H9 (cell line): ENCODE measurements at regions not wholly inside any gene's neighbourhood (a gene's known extent, or its start where the extent isn't known, plus 50 kb on each side); places are given as distances from the start of the nearest gene placed in this dataset.

Experiments
- DNase-seq: peaks from one replicate; pipeline ENCODE4 v3.0.0-alpha.2; 2017
- H2AFZ ChIP-seq: one replicate; pipeline ENCODE4 v1.6.1; 2013; ENCODE audit warnings: mild to moderate bottlenecking, low read length, control low read depth, moderate library complexity
- H2AK5ac ChIP-seq: 2 replicates; pipeline ENCODE4 v1.6.1; 2013; ENCODE audit warnings: low read length, control low read depth, mixed read lengths; ENCODE audit not compliant: insufficient read length
- H2BK120ac ChIP-seq: one replicate; pipeline ENCODE4 v1.6.1; 2013; ENCODE audit warnings: low read depth, mild to moderate bottlenecking, low read length, control low read depth, inconsistent platforms; ENCODE audit not compliant: poor library complexity, severe bottlenecking
- H2BK12ac ChIP-seq: 2 replicates; pipeline ENCODE4 v1.6.1; 2013; ENCODE audit warnings: low read length, control low read depth, mixed read lengths, low read depth; ENCODE audit not compliant: insufficient read length
- H2BK15ac ChIP-seq: 2 replicates; pipeline ENCODE4 v1.6.1; 2013; ENCODE audit warnings: low read depth, low read length, control low read depth
- H2BK20ac ChIP-seq: one replicate; pipeline ENCODE4 v1.6.1; 2013; ENCODE audit warnings: low read depth, mild to moderate bottlenecking, low read length, control low read depth, inconsistent platforms; ENCODE audit not compliant: poor library complexity, severe bottlenecking
- H2BK5ac ChIP-seq: 2 replicates; pipeline ENCODE4 v1.6.1; 2013; ENCODE audit warnings: low read length, control low read depth, mixed read lengths; ENCODE audit not compliant: insufficient read length
- H3K14ac ChIP-seq: 2 replicates; pipeline ENCODE4 v1.6.1; 2013; ENCODE audit warnings: low read length, control low read depth; ENCODE audit not compliant: insufficient read depth
- H3K18ac ChIP-seq: 2 replicates; pipeline ENCODE4 v1.6.1; 2013; ENCODE audit warnings: low read depth, mild to moderate bottlenecking, mixed read lengths, low read length, control low read depth; ENCODE audit not compliant: insufficient read length
- H3K23ac ChIP-seq: 2 replicates; pipeline ENCODE4 v1.6.1; 2013; ENCODE audit warnings: low read length, control low read depth, mixed read lengths, low read depth; ENCODE audit not compliant: insufficient read length
- H3K23me2 ChIP-seq: 2 replicates; pipeline ENCODE4 v1.6.1; 2013; ENCODE audit warnings: low read depth, mild to moderate bottlenecking, mixed read lengths, low read length, control low read depth; ENCODE audit not compliant: insufficient read length, poor library complexity, severe bottlenecking
- H3K27ac ChIP-seq: 2 replicates; pipeline ENCODE4 v1.5.1; 2013; ENCODE audit warnings: low read length, control low read depth, mixed read lengths, low read depth; ENCODE audit not compliant: insufficient read length
- H3K27me3 ChIP-seq: 2 replicates; pipeline ENCODE4 v1.6.1; 2013; ENCODE audit warnings: low read length, control low read depth, inconsistent platforms; ENCODE audit not compliant: insufficient read depth
- H3K4ac ChIP-seq: 2 replicates; pipeline ENCODE4 v1.6.1; 2013; ENCODE audit warnings: low read depth, mild to moderate bottlenecking, control low read depth, inconsistent platforms, low read length, moderate library complexity
- H3K4me1 ChIP-seq: 2 replicates; pipeline ENCODE4 v1.6.1; 2013; ENCODE audit warnings: low read length, control low read depth, inconsistent platforms; ENCODE audit not compliant: insufficient read depth
- H3K4me2 ChIP-seq: 2 replicates; pipeline ENCODE4 v1.6.1; 2013; ENCODE audit warnings: low read length, control low read depth, mixed read lengths; ENCODE audit not compliant: insufficient read length, insufficient read depth
- H3K56ac ChIP-seq: 2 replicates; pipeline ENCODE4 v1.6.1; 2013; ENCODE audit warnings: low read depth, mild to moderate bottlenecking, mixed read lengths, low read length, control low read depth; ENCODE audit not compliant: insufficient read length
- H3K79me1 ChIP-seq: 2 replicates; pipeline ENCODE4 v1.6.1; 2013; ENCODE audit warnings: low read depth, mild to moderate bottlenecking, moderate library complexity, low read length, control low read depth, inconsistent platforms; ENCODE audit not compliant: insufficient read depth, poor library complexity, severe bottlenecking
- H3K79me2 ChIP-seq: 2 replicates; pipeline ENCODE4 v1.6.1; 2013; ENCODE audit warnings: low read length, control low read depth, inconsistent platforms; ENCODE audit not compliant: insufficient read depth
- H3K9ac ChIP-seq: 2 replicates; pipeline ENCODE4 v1.6.1; 2013; ENCODE audit warnings: low read length, control low read depth, mixed read lengths; ENCODE audit not compliant: insufficient read length; ENCODE audit errors: extremely low read depth
- H3K9me3 ChIP-seq: one replicate; pipeline ENCODE4 v1.6.1; 2013; ENCODE audit warnings: low read depth, low read length, inconsistent platforms; ENCODE audit not compliant: control insufficient read depth
- H3T11ph ChIP-seq: one replicate; pipeline ENCODE4 v1.6.1; 2013; ENCODE audit warnings: mild to moderate bottlenecking, low read length, control low read depth, inconsistent platforms
- H4K20me1 ChIP-seq: one replicate; pipeline ENCODE4 v1.6.1; 2013; ENCODE audit not compliant: control insufficient read depth, insufficient read length, insufficient read depth
- H4K5ac ChIP-seq: 2 replicates; pipeline ENCODE4 v1.6.1; 2013; ENCODE audit warnings: low read depth, mild to moderate bottlenecking, mixed read lengths, low read length, control low read depth; ENCODE audit not compliant: insufficient read length
- H4K8ac ChIP-seq: replicated peaks from 2 replicates; pipeline ENCODE4 v1.6.1; 2013; ENCODE audit warnings: low read length, control low read depth, mixed read lengths, low read depth; ENCODE audit not compliant: insufficient read length
- H4K91ac ChIP-seq: 2 replicates; pipeline ENCODE4 v1.6.1; 2013; ENCODE audit warnings: low read depth, mild to moderate bottlenecking, moderate library complexity, mixed read lengths, low read length, control low read depth; ENCODE audit not compliant: insufficient read length
- H3K27ac Mint-ChIP-seq, 3 experiments: 2 replicates in 2 of 3; 3 replicates in 1 of 3; pipeline ENCODE4 v1.8.0; 2020 to 2021; ENCODE audit warnings: mixed read lengths in 3 of 3, mild to moderate bottlenecking in 1 of 3, moderate library complexity in 1 of 3
- H3K27me3 Mint-ChIP-seq: 2 replicates; pipeline ENCODE4 v1.8.0; 2021; ENCODE audit warnings: low read depth, mild to moderate bottlenecking, moderate library complexity, mixed read lengths
- H3K36me3 Mint-ChIP-seq, 3 experiments: 2 replicates in 2 of 3; 3 replicates in 1 of 3; pipeline ENCODE4 v1.8.0; 2020 to 2021; ENCODE audit warnings: low read depth in 3 of 3, mixed read lengths in 3 of 3; ENCODE audit not compliant: insufficient read depth in 1 of 3
- H3K4me1 Mint-ChIP-seq, 2 experiments: 2 replicates each; pipeline ENCODE4 v1.8.0; 2020; ENCODE audit warnings: mixed read lengths in 2 of 2
- H3K4me3 Mint-ChIP-seq, 2 experiments: 2 replicates in 1 of 2; 3 replicates in 1 of 2; pipeline ENCODE4 v1.8.0; 2020 to 2021; ENCODE audit warnings: mild to moderate bottlenecking in 2 of 2, mixed read lengths in 2 of 2, moderate library complexity in 1 of 2
- H3K9me3 Mint-ChIP-seq, 2 experiments: 2 replicates in 1 of 2; 3 replicates in 1 of 2; pipeline ENCODE4 v1.8.0; 2020; ENCODE audit warnings: mild to moderate bottlenecking in 2 of 2, mixed read lengths in 2 of 2, moderate library complexity in 1 of 2
- CTCF ChIP-seq: fragments of 200-600 bp; sonication (generic); conservative IDR thresholded peaks from 3 replicates; pipeline ENCODE4 v1.8.0; 2021; ENCODE audit warnings: antibody characterized with exemption, mild to moderate bottlenecking
- WGBS: extraction: QIAGEN DNeasy Blood & Tissue Kit; methylation state at CpG from one replicate; pipeline ENCODE4 v1.1.7; 2013; ENCODE audit warnings: missing lambda C conversion rate, low lambda C conversion rate, mixed read lengths; ENCODE audit not compliant: insufficient read length; ENCODE audit errors: extremely low coverage; 5-methylcytosine and 5-hydroxymethylcytosine counted together

DNA sequence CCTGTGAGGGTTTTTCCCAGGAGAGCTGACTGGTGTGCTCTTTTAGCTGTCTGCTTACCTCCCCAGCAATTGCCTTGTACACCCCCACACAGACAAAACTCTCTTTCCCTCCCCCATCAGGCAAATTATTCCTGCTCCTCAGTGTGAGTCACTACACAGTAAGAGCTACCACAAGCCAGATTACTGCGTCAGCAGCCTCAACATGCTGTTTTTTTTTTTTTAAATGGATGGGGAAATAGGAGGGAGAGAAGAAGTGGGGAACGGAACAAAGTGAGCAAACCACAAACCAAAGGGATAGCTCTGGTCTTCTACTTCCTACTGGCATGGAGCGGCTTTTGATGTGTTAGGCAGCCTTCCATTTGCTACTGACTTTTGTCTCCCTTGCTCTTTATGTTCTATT is 107.5 kb upstream of the ACSL4 start:
- Histone ChIP-seq H4K20me1 (no peaks in the 10 kb centered on the region), H3K14ac (no peak overlapping the region), H3K4ac (no peak overlapping the region), H3K4me2 (no peak overlapping the region), H3K56ac (no peak overlapping the region), H2BK5ac (no peak overlapping the region), H3K4me1 (no peaks in the 10 kb centered on the region; the same call in 1 of the 2 replicates), H3K79me1 (no peaks in the 10 kb centered on the region), H2BK20ac (no peak overlapping the region), H4K91ac (no peak overlapping the region), H3K23me2 (no peaks in the 10 kb centered on the region), H3K18ac (no peak overlapping the region), H3K27me3 (no peaks in the 10 kb centered on the region), H3K9me3 (no peaks in the 10 kb centered on the region), H2BK12ac (no peak overlapping the region), H3K27ac (no peak overlapping the region), H3K79me2 (no peaks in the 10 kb centered on the region; the same call in 1 of the 2 replicates), H2AFZ (no peak overlapping the region), H2AK5ac (no peak overlapping the region), H3K23ac (no peak overlapping the region), H3T11ph (no peak overlapping the region), H3K9ac (no peak overlapping the region), H4K5ac (no peak overlapping the region), H4K8ac (no peak overlapping the region), H2BK15ac (no peak overlapping the region), H2BK120ac (no peak overlapping the region)
- no peak for DNase-seq
- Mint-ChIP-seq H3K4me3 (no peak overlapping the region), H3K9me3 (no peaks in the 10 kb centered on the region), H3K36me3 (no peaks in the 10 kb centered on the region), H3K27me3 (no peaks in the 10 kb centered on the region), H3K27ac (no peak overlapping the region), H3K4me1 (no peaks in the 10 kb centered on the region)
- WGBS = no CpG with 5 or more reads among the region's 3 CpGs
- no peak for TF ChIP-seq CTCF
